Endothelial cell of umbilical vein (primary cell): ENCODE measurements at regions not wholly inside any gene's neighbourhood (a gene's known extent, or its start where the extent isn't known, plus 50 kb on each side); places are given as distances from the start of the nearest gene placed in this dataset.

ENCODE experiments used
- BruUV-seq: library from RNA; stranded (reverse); fragments of 400-500 nt; replicated peaks from 2 replicates; lab custom pipeline; 2021; lab: Mats Ljungman, UMichigan
- CTCF ChIA-PET: fragments of 300-600, 350-600 bp; sonication (Branson Sonifier 250); formaldehyde crosslinking; loops from one replicate; lab custom pipeline; 2021; ENCODE audit warnings: antibody characterized with exemption, inconsistent platforms; lab: Charles Lee
- POLR2A ChIA-PET: fragments of 300-600, 350-600 bp; sonication (Branson Sonifier 250); formaldehyde crosslinking; loops from one replicate; lab custom pipeline; 2021; ENCODE audit warnings: antibody characterized with exemption, inconsistent platforms; lab: Charles Lee
- DNase-seq: peaks from one replicate; pipeline ENCODE4 v3.0.0-alpha.2; 2011; ENCODE audit warnings: low read depth, low spot score
- FAIRE-seq: peaks from 2 replicates; lab custom pipeline; 2011; peaks lifted over from hg19 to GRCh38; lab: Jason Lieb, UNC
- H2AFZ ChIP-seq: 2 replicates; pipeline ENCODE4 v1.6.0; 2012; ENCODE audit warnings: low read depth, low read length, control low read depth, inconsistent platforms
- H3K27ac ChIP-seq: 2 replicates; pipeline ENCODE4 v1.5.1; 2011; ENCODE audit warnings: low read depth, mild to moderate bottlenecking, control low read depth, low read length, moderate library complexity; ENCODE audit not compliant: insufficient read depth
- H3K27me3 ChIP-seq, 2 experiments: 2 replicates each; pipeline versions ENCODE4 v1.6.0 to v1.6.1; 2011; ENCODE audit warnings: low read length in 2 of 2, mixed read lengths in 1 of 2; ENCODE audit not compliant: control insufficient read depth in 2 of 2, insufficient read depth in 2 of 2
- H3K36me3 ChIP-seq, 2 experiments: 2 replicates in 1 of 2; 3 replicates in 1 of 2; pipeline ENCODE4 v1.5.1; 2011; ENCODE audit warnings: low read length in 2 of 2, mild to moderate bottlenecking in 1 of 2, moderate library complexity in 1 of 2; ENCODE audit not compliant: control insufficient read depth in 2 of 2, insufficient read depth in 2 of 2; ENCODE audit errors: extremely low read depth in 1 of 2
- H3K4me1 ChIP-seq: 3 replicates; pipeline ENCODE4 v1.5.1; 2011; ENCODE audit warnings: mild to moderate bottlenecking, low read length; ENCODE audit not compliant: control insufficient read depth, insufficient read depth; ENCODE audit errors: extremely low read depth
- H3K4me2 ChIP-seq: 2 replicates; pipeline ENCODE4 v1.6.1; 2011; ENCODE audit warnings: low read length, control low read depth, mixed read lengths; ENCODE audit not compliant: insufficient read depth
- H3K4me3 ChIP-seq, 3 experiments: fragments of 200-600 bp in 1 of 3; sonication (generic), shearing (Covaris generic) in 1 of 3; replicated peaks in 1 of 3; 2 replicates each; pipeline ENCODE4 v1.5.1; 2011 to 2016; ENCODE audit warnings: control low read depth in 3 of 3, low read length in 3 of 3, mild to moderate bottlenecking in 2 of 3, inconsistent platforms in 1 of 3, low read depth in 1 of 3, moderate library complexity in 1 of 3; ENCODE audit not compliant: insufficient read depth in 1 of 3
- H3K79me2 ChIP-seq: 2 replicates; pipeline ENCODE4 v1.6.0; 2012; ENCODE audit warnings: low read length, inconsistent platforms; ENCODE audit not compliant: control insufficient read depth, insufficient read depth
- H3K9ac ChIP-seq: replicated peaks from 2 replicates; pipeline ENCODE3; 2011; ENCODE audit warnings: low read length, control low read depth; ENCODE audit not compliant: insufficient read depth; ENCODE audit errors: extremely low read depth
- H3K9me1 ChIP-seq: replicated peaks from 3 replicates; pipeline ENCODE4 v1.6.0; 2011; ENCODE audit warnings: mild to moderate bottlenecking, low read length; ENCODE audit not compliant: control insufficient read depth, insufficient read depth; ENCODE audit errors: extremely low read depth
- H3K9me3 ChIP-seq: replicated peaks from 2 replicates; pipeline ENCODE4 v1.5.1; 2012; ENCODE audit warnings: low read length, inconsistent platforms; ENCODE audit not compliant: control insufficient read depth, insufficient read depth
- H4K20me1 ChIP-seq: replicated peaks from 2 replicates; pipeline ENCODE3; 2011; ENCODE audit warnings: mild to moderate bottlenecking, low read length; ENCODE audit not compliant: control insufficient read depth, insufficient read depth; ENCODE audit errors: extremely low read depth
- CTCF ChIP-seq, 2 donors: IDR thresholded peaks; 1 replicate in 1 of 2; 2 replicates in 1 of 2; pipeline ENCODE4 v1.5.1; 2011; ENCODE audit warnings: low read length in 2 of 2, mild to moderate bottlenecking in 2 of 2, moderate library complexity in 2 of 2, control low read depth in 1 of 2, inconsistent platforms in 1 of 2, low read depth in 1 of 2; ENCODE audit not compliant: insufficient read depth in 1 of 2; ENCODE audit errors: extremely low read depth in 1 of 2
- FOS ChIP-seq: IDR thresholded peaks from 2 replicates; pipeline ENCODE4 v1.6.1; 2011; ENCODE audit warnings: mild to moderate bottlenecking, low read length, moderate library complexity, borderline replicate concordance; ENCODE audit not compliant: insufficient read depth
- GATA2 ChIP-seq: IDR thresholded peaks from 2 replicates; pipeline ENCODE4 v1.7.0; 2011; ENCODE audit warnings: low read depth, mild to moderate bottlenecking, moderate library complexity, mixed read lengths, low read length; ENCODE audit not compliant: insufficient read length, insufficient read depth
- JUN ChIP-seq: IDR thresholded peaks from 2 replicates; pipeline ENCODE4 v1.6.1; 2011; ENCODE audit warnings: borderline replicate concordance, low read depth; ENCODE audit not compliant: insufficient read length, insufficient read depth
- MAX ChIP-seq: IDR thresholded peaks from 2 replicates; pipeline ENCODE4 v1.6.1; 2011; ENCODE audit not compliant: insufficient read depth, insufficient read length
- MYC ChIP-seq: IDR thresholded peaks from one replicate; pipeline ENCODE4 v1.6.1; 2011; ENCODE audit warnings: mild to moderate bottlenecking, low read depth, low read length
- POLR2AphosphoS5 ChIP-seq: IDR thresholded peaks from 2 replicates; pipeline ENCODE4 v1.6.1; 2012; ENCODE audit warnings: low read depth, mild to moderate bottlenecking, control low read depth, low read length, moderate library complexity; ENCODE audit not compliant: insufficient read depth
- dilution Hi-C: fragments of 300-500 bp; cut with MboI; formaldehyde crosslinking; loops from one replicate; pipeline ENCODE4 v1.15.0; 2019; ENCODE audit warnings: low sequenced_read_pairs; ENCODE audit not compliant: extremely low pct_ligation_motif_present
- intact Hi-C: fragments of 100-400 bp; cut with micrococcal nuclease; formaldehyde crosslinking; loops from one replicate; pipeline ENCODE4 v1.10.0; 2022

GRCh38 chr2:147792966-147793617 lies 51.7 kb upstream of the ACVR2A start:
- dilution Hi-C loops (no loop called here), intact Hi-C loops (no loop called here)
- Histone ChIP-seq H3K9ac (no peak overlapping the region), H3K27me3 (no peaks in the 10 kb centered on the region), H3K9me3 (no peaks in the 10 kb centered on the region), H3K36me3 (no peaks in the 10 kb centered on the region), H2AFZ (no peak overlapping the region), H3K27ac (no peak overlapping the region), H3K9me1 (no peaks in the 10 kb centered on the region), H4K20me1 (no peaks in the 10 kb centered on the region), H3K79me2 (no peaks in the 10 kb centered on the region), H3K4me2 (no peak overlapping the region), H3K4me1 (no peaks in the 10 kb centered on the region), H3K4me3 (no peak overlapping the region)
- BruUV-seq = no TSS peak
- TF ChIP-seq MYC = no peak
- TF ChIP-seq JUN = no peak
- TF ChIP-seq FOS = no peak
- no peak for TF ChIP-seq GATA2
- DNase-seq (no peak), FAIRE-seq (no peak)
- CTCF ChIA-PET = no interaction called here
- POLR2A ChIA-PET = no interaction called here

GRCh38 chr2:147790580-147790979 lies 54.2 kb upstream of the ACVR2A start:
- TF ChIP-seq MAX = no peak
- no peak for TF ChIP-seq POLR2AphosphoS5
- no peak for TF ChIP-seq CTCF (IDR thresholded peaks at IDR 0.05; ENCODE audit: extremely low read depth in 1 of 2, insufficient read depth in 1 of 2, low read depth in 1 of 2, low read length in 2 of 2)
- no peak for TF ChIP-seq GATA2
- TF ChIP-seq MYC = no peak
- TF ChIP-seq JUN = no peak
- no peak for TF ChIP-seq FOS
- FAIRE-seq (no peak), DNase-seq (no peak)
- ChIA-PET CTCF (no interaction called here), POLR2A (no interaction called here)
- no peaks in the 10 kb centered on the region for H3K9me3 ChIP-seq
- H4K20me1 ChIP-seq = no peaks in the 10 kb centered on the region
- H3K9ac ChIP-seq = no peak overlapping the region
- no peak overlapping the region for H3K4me3 ChIP-seq
- dilution Hi-C loops = no loop called here
- BruUV-seq = no TSS peak
- no peak overlapping the region for H3K4me2 ChIP-seq
- H3K36me3 ChIP-seq = no peaks in the 10 kb centered on the region
- H3K27me3 ChIP-seq = no peaks in the 10 kb centered on the region
- no peaks in the 10 kb centered on the region for H3K79me2 ChIP-seq
- H3K27ac ChIP-seq = no peak overlapping the region
- intact Hi-C loops = no loop called here
- H2AFZ ChIP-seq = no peak overlapping the region
- H3K9me1 ChIP-seq = no peaks in the 10 kb centered on the region
- no peaks in the 10 kb centered on the region for H3K4me1 ChIP-seq
